WTC11 (cell line): ENCODE measurements at regions not wholly inside any gene's neighbourhood (a gene's known extent, or its start where the extent isn't known, plus 50 kb on each side); places are given as distances from the start of the nearest gene placed in this dataset.

Experiments used
- ATAC-seq: fragments of 200-7000 bp; cut with Tn5 transposase; 2 replicates; pipeline ENCODE4 v1.10.0; 2021; ENCODE audit warnings: mild to moderate bottlenecking, moderate library complexity
- CTCF ChIA-PET: fragments of 300-600 bp; sonication (Branson Sonifier 250); formaldehyde crosslinking; loops from one replicate; lab custom pipeline; 2021; ENCODE audit warnings: antibody characterized with exemption; lab: Charles Lee
- POLR2A ChIA-PET: fragments of 350-600 bp; sonication (Branson Sonifier 250); formaldehyde crosslinking; loops from one replicate; lab custom pipeline; 2021; ENCODE audit warnings: antibody characterized with exemption; lab: Charles Lee
- DNase-seq: peaks from one replicate; pipeline ENCODE4 v3.0.0; 2021; ENCODE audit warnings: low spot score
- H3K27ac Mint-ChIP-seq: 2 replicates; pipeline ENCODE4 v1.8.0; 2021; ENCODE audit warnings: mixed read lengths
- H3K27me3 Mint-ChIP-seq: 2 replicates; pipeline ENCODE4 v1.8.0; 2021; ENCODE audit warnings: low read depth, mild to moderate bottlenecking, moderate library complexity, mixed read lengths
- H3K36me3 Mint-ChIP-seq: 2 replicates; pipeline ENCODE4 v1.8.0; 2021; ENCODE audit warnings: mixed read lengths
- H3K4me1 Mint-ChIP-seq: 2 replicates; pipeline ENCODE4 v1.8.0; 2022; ENCODE audit warnings: mixed read lengths
- H3K4me3 Mint-ChIP-seq: 2 replicates; pipeline ENCODE4 v1.8.0; 2021; ENCODE audit warnings: mild to moderate bottlenecking, moderate library complexity, mixed read lengths
- H3K9me3 Mint-ChIP-seq: 2 replicates; pipeline ENCODE4 v1.8.0; 2021; ENCODE audit warnings: mixed read lengths
- ARID4B ChIP-seq: sonication (generic); formaldehyde crosslinking; IDR thresholded peaks from 2 replicates; pipeline ENCODE4 v1.8.0; 2023; ENCODE audit warnings: missing genetic modification reagents, mild to moderate bottlenecking, borderline replicate concordance
- ATF3 ChIP-seq: sonication (generic); formaldehyde crosslinking; conservative IDR thresholded peaks from 2 replicates; pipeline ENCODE4 v1.8.1; 2022; ENCODE audit warnings: mild to moderate bottlenecking, missing genetic modification reagents
- ATF6 ChIP-seq: sonication (generic); formaldehyde crosslinking; IDR thresholded peaks from 2 replicates; pipeline ENCODE4 v1.8.1; 2023; ENCODE audit warnings: mild to moderate bottlenecking, missing genetic modification reagents
- CREB1 ChIP-seq: sonication (generic); formaldehyde crosslinking; IDR thresholded peaks from 2 replicates; pipeline ENCODE4 v1.8.0; 2023; ENCODE audit warnings: mild to moderate bottlenecking, missing genetic modification reagents
- E2F1 ChIP-seq: sonication (generic); formaldehyde crosslinking; IDR thresholded peaks from 2 replicates; pipeline ENCODE4 v1.8.0; 2022; ENCODE audit warnings: mild to moderate bottlenecking, missing genetic modification reagents
- E2F4 ChIP-seq: sonication (generic); formaldehyde crosslinking; IDR thresholded peaks from 2 replicates; pipeline ENCODE4 v1.8.1; 2022; ENCODE audit warnings: low read depth, mild to moderate bottlenecking, moderate library complexity, missing genetic modification reagents, borderline replicate concordance
- E2F5 ChIP-seq: sonication (generic); formaldehyde crosslinking; IDR thresholded peaks from 2 replicates; pipeline ENCODE4 v1.8.1; 2022; ENCODE audit warnings: mild to moderate bottlenecking, moderate library complexity, missing genetic modification reagents
- ERG ChIP-seq: fragments of 250-450 bp; sonication (Bioruptor Pico); IDR thresholded peaks from 2 replicates; pipeline ENCODE4 v1.8.0; 2021; ENCODE audit warnings: mild to moderate bottlenecking
- FOXK1 ChIP-seq: sonication (generic); formaldehyde crosslinking; IDR thresholded peaks from 2 replicates; pipeline ENCODE4 v1.8.0; 2022; ENCODE audit warnings: mild to moderate bottlenecking, moderate library complexity, missing genetic modification reagents
- MAX ChIP-seq: sonication (generic); formaldehyde crosslinking; IDR thresholded peaks from 2 replicates; pipeline ENCODE4 v1.8.0; 2022; ENCODE audit warnings: mild to moderate bottlenecking, missing genetic modification reagents
- MXD4 ChIP-seq: fragments of 250-450 bp; sonication (Bioruptor Pico); IDR thresholded peaks from 2 replicates; pipeline ENCODE4 v1.8.0; 2021; ENCODE audit warnings: mild to moderate bottlenecking, moderate library complexity, borderline replicate concordance
- NFE2L1 ChIP-seq: sonication (generic); formaldehyde crosslinking; IDR thresholded peaks from 2 replicates; pipeline ENCODE4 v1.8.1; 2023; ENCODE audit warnings: missing genetic modification reagents
- NR2C2 ChIP-seq: sonication (generic); formaldehyde crosslinking; IDR thresholded peaks from 2 replicates; pipeline ENCODE4 v1.8.0; 2022; ENCODE audit warnings: mild to moderate bottlenecking, missing genetic modification reagents
- PRDM15 ChIP-seq: sonication (generic); formaldehyde crosslinking; IDR thresholded peaks from 2 replicates; pipeline ENCODE4 v1.8.0; 2022; ENCODE audit warnings: missing genetic modification reagents
- SMAD4 ChIP-seq: sonication (generic); formaldehyde crosslinking; IDR thresholded peaks from 2 replicates; pipeline ENCODE4 v1.8.0; 2022; ENCODE audit warnings: mild to moderate bottlenecking, missing genetic modification reagents
- USF1 ChIP-seq: sonication (generic); formaldehyde crosslinking; IDR thresholded peaks from 2 replicates; pipeline ENCODE4 v1.8.0; 2022; ENCODE audit warnings: mild to moderate bottlenecking, missing genetic modification reagents
- ZMAT4 ChIP-seq: fragments of 250-450 bp; sonication (Bioruptor Pico); IDR thresholded peaks from 2 replicates; pipeline ENCODE4 v1.9.0; 2021; ENCODE audit warnings: mild to moderate bottlenecking
- ZNF317 ChIP-seq: sonication (generic); formaldehyde crosslinking; IDR thresholded peaks from 2 replicates; pipeline ENCODE4 v1.8.1; 2023; ENCODE audit warnings: low read depth, mild to moderate bottlenecking, moderate library complexity, missing genetic modification reagents, borderline replicate concordance
- ZNF423 ChIP-seq: fragments of 250-450 bp; sonication (Bioruptor Pico); IDR thresholded peaks from 2 replicates; pipeline ENCODE4 v2.1.2; 2022; ENCODE audit warnings: mild to moderate bottlenecking, moderate library complexity

- TF ChIP-seq ARID4B (no peak), USF1 (no peak), E2F4 (no peak), MXD4 (CRISPR knock-in tag) (no peak), SMAD4 (CRISPR knock-in tag) (no peak), CREB1 (no peak), FOXK1 (CRISPR knock-in tag) (no peak), NFE2L1 (CRISPR knock-in tag) (no peak)
These were observed 218.4 kb downstream of the ANXA1 start (continued) for GRCh38 chr9:73370053-73370452.

GRCh38 chr9:73371801-73372200, 220.1 kb downstream of the ANXA1 start:
- CTCF ChIA-PET: no interaction called here
- POLR2A ChIA-PET: no interaction called here
- no peak overlapping the region for H3K4me3 Mint-ChIP-seq
- H3K36me3 Mint-ChIP-seq: no peaks in the 10 kb centered on the region
- DNase-seq: no peak
- H3K27ac Mint-ChIP-seq: no peak overlapping the region
- H3K4me1 Mint-ChIP-seq: no peaks in the 10 kb centered on the region
- no peaks in the 10 kb centered on the region for H3K27me3 Mint-ChIP-seq
- ATAC-seq: no peak
- no peaks in the 10 kb centered on the region for H3K9me3 Mint-ChIP-seq
- TF ChIP-seq PRDM15 (CRISPR knock-in tag): no peak
- no peak for TF ChIP-seq E2F1 (CRISPR knock-in tag)
- TF ChIP-seq E2F5 (CRISPR knock-in tag): no peak
- no peak for TF ChIP-seq ZMAT4 (CRISPR knock-in tag)
- TF ChIP-seq ZNF423: no peak
- TF ChIP-seq ATF3 (CRISPR knock-in tag): no peak
- TF ChIP-seq ERG (CRISPR knock-in tag): no peak
- no peak for TF ChIP-seq NR2C2 (CRISPR knock-in tag)
- no peak for TF ChIP-seq ATF6 (CRISPR knock-in tag)
- no peak for TF ChIP-seq ZNF317 (CRISPR knock-in tag)
- no peak for TF ChIP-seq MAX
